ENCODE measurements at regions not wholly inside any gene's neighbourhood (a gene's known extent, or its start where the extent isn't known, plus 50 kb on each side); places are given as distances from the start of the nearest gene placed in this dataset.

DNA sequence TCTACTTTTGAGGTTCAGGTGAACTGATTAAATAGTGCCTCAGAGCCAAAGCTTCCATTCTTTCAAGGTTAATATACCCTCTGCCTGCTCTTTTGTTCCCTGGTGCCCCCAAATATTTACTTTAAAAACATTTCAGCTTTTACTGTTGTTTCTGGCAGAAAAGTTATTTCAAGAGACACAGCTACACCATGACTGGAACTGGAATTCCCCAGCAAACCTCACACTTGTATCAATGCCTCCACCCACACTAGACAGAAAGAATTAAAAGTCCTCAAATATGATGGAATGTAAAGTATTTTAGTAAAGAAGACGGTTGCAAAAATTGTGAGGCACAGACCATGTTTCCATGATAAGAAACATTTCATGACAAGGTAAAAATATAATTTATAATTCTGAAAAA is 720.2 kb upstream of the TYRP1 start:
- H3K27ac Mint-ChIP-seq = no peak overlapping the region
- no peaks in the 10 kb centered on the region for H3K27me3 Mint-ChIP-seq (ENCODE audit: low read depth)
- no peaks in the 10 kb centered on the region for H3K4me1 Mint-ChIP-seq (ENCODE audit: low read depth)
- H3K9me3 Mint-ChIP-seq = peaks cover 53% of the 10 kb centered on the region
- no peak for DNase-seq (ENCODE audit: low spot score)
- no peak overlapping the region for H3K4me3 Mint-ChIP-seq
- no peaks in the 10 kb centered on the region for H3K36me3 Mint-ChIP-seq (ENCODE audit: low read depth)

GRCh38 chr9:11973511-11973910 is 719.7 kb upstream of the TYRP1 start:
- Mint-ChIP-seq H3K4me1 (ENCODE audit: low read depth) (no peaks in the 10 kb centered on the region), H3K9me3 (peaks cover 56% of the 10 kb centered on the region)

DNA sequence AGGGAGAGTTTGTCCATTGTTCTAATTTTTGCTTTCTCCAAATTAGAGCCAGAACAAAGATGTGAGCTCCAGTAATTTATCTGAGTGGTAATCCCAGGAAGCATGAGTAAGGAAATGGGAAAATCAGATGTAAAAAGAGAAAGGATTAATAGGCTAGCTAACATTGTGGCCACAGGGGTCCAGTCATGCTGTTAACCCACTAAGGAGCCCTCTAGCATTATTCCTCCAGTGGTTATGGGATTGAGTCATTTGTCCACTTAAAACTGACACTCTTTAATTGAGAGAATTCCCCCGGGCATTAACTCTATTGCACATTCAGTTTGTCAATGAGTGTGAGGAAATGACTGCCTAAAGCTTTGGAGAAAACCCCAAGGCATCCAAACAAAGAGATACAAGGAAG is 700.3 kb upstream of the TYRP1 start:
- Mint-ChIP-seq H3K27me3 (ENCODE audit: low read depth) (no peaks in the 10 kb centered on the region), H3K4me3 (no peak overlapping the region), H3K36me3 (ENCODE audit: low read depth) (no peaks in the 10 kb centered on the region), H3K27ac (no peak overlapping the region), H3K4me1 (ENCODE audit: low read depth) (no peaks in the 10 kb centered on the region), H3K9me3 (peaks cover 42% of the 10 kb centered on the region)
- no peak for DNase-seq (ENCODE audit: low spot score)

More at GRCh38 chr9:11973511-11973910, 719.7 kb upstream of the TYRP1 start:
- Mint-ChIP-seq H3K4me3 (no peak overlapping the region), H3K27ac (no peak overlapping the region), H3K36me3 (ENCODE audit: low read depth) (no peaks in the 10 kb centered on the region), H3K27me3 (ENCODE audit: low read depth) (no peaks in the 10 kb centered on the region)
- no peak for DNase-seq (ENCODE audit: low spot score)

DNA sequence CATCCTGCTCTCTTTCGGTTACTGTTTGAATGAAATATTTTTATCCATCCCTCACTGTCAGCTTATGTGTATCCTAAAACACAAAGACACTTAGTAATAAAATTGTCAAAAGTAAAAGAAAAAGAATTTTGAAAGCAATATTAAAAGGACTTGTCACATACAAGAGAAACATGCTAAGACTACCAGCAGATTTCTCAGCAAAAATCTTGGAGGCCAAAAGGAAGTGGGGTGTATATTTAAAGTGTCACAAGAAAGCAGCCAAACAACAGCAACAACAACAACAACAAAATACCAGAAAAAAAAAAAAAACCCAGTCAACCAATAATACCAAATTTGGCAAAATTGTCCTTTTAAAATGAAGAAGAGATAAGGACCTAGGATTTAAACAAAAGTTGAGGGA is 678.7 kb upstream of the TYRP1 start:
- no peak for DNase-seq (ENCODE audit: low spot score)
- Mint-ChIP-seq H3K9me3 (peaks cover 55% of the 10 kb centered on the region), H3K36me3 (ENCODE audit: low read depth) (no peaks in the 10 kb centered on the region), H3K27me3 (ENCODE audit: low read depth) (no peaks in the 10 kb centered on the region), H3K27ac (no peak overlapping the region), H3K4me1 (ENCODE audit: low read depth) (no peaks in the 10 kb centered on the region), H3K4me3 (no peak overlapping the region)

GRCh38 chr9:12054235-12054634 is 639.0 kb upstream of the TYRP1 start:
- Mint-ChIP-seq H3K27me3 (ENCODE audit: low read depth) (no peaks in the 10 kb centered on the region), H3K9me3 (peaks cover 64% of the 10 kb centered on the region), H3K36me3 (ENCODE audit: low read depth) (no peaks in the 10 kb centered on the region), H3K4me1 (ENCODE audit: low read depth) (no peaks in the 10 kb centered on the region), H3K4me3 (no peak overlapping the region), H3K27ac (no peak overlapping the region)
- DNase-seq (ENCODE audit: low spot score) = no peak

- no peak overlapping the region for H3K27ac Mint-ChIP-seq
- H3K4me1 Mint-ChIP-seq (ENCODE audit: low read depth) = no peaks in the 10 kb centered on the region
- H3K27me3 Mint-ChIP-seq (ENCODE audit: low read depth) = no peaks in the 10 kb centered on the region
- H3K4me3 Mint-ChIP-seq = no peak overlapping the region
- peaks cover 71% of the 10 kb centered on the region for H3K9me3 Mint-ChIP-seq
- DNase-seq (ENCODE audit: low spot score) = no peak
- H3K36me3 Mint-ChIP-seq (ENCODE audit: low read depth) = no peaks in the 10 kb centered on the region
Measured at GRCh38 chr9:12056874-12057273, 636.3 kb upstream of the TYRP1 start.

- Mint-ChIP-seq H3K4me1 (ENCODE audit: low read depth) (no peaks in the 10 kb centered on the region), H3K36me3 (ENCODE audit: low read depth) (no peaks in the 10 kb centered on the region), H3K27me3 (ENCODE audit: low read depth) (no peaks in the 10 kb centered on the region), H3K9me3 (peaks cover 46% of the 10 kb centered on the region), H3K4me3 (no peak overlapping the region), H3K27ac (no peak overlapping the region)
- no peak for DNase-seq (ENCODE audit: low spot score)
Measured at GRCh38 chr9:12060067-12060466, 633.1 kb upstream of the TYRP1 start.

DNA sequence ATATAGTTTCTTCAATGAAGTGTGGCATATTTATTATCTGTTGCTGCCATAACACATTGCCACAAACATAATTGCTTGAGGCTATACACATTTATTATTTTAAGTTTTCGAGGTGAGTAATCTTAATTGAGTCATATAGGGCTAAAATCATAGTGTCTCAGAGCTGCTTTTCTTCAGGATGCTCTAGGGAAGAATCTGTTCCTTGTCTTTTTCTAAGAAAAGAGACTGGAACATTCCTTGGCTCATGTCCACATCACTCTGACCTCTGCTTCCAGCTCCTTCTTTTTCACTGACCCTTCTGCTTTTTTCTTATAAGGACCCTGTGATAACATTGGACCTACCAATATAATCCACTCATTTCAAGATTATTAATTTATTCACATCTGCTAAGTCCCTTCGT is 632.4 kb upstream of the TYRP1 start:
- H3K9me3 Mint-ChIP-seq = peaks cover 41% of the 10 kb centered on the region
- H3K27ac Mint-ChIP-seq = no peak overlapping the region
- H3K36me3 Mint-ChIP-seq (ENCODE audit: low read depth) = no peaks in the 10 kb centered on the region
- H3K4me1 Mint-ChIP-seq (ENCODE audit: low read depth) = no peaks in the 10 kb centered on the region
- DNase-seq (ENCODE audit: low spot score) = no peak
- no peaks in the 10 kb centered on the region for H3K27me3 Mint-ChIP-seq (ENCODE audit: low read depth)
- H3K4me3 Mint-ChIP-seq = no peak overlapping the region

DNA sequence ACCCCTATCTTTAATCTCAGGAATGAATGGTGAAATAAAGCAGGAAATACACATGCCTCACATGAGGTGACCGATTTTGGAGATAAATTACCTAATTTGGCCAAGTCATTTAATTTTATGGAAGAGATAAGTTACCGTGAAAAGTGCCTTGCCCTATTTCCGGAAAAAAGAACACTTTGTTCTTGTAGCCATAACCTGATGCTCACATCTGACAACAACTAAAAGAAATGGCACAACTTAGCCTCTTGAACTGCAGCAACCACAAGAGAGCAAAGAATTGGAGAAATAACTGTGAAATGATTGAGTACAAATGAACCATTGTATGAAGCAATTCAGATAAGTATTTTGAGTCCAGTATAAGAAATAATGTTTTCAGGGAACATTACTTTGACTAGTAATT is 628.1 kb upstream of the TYRP1 start:
- no peak overlapping the region for H3K27ac Mint-ChIP-seq
- H3K9me3 Mint-ChIP-seq = peaks cover 37% of the 10 kb centered on the region
- H3K36me3 Mint-ChIP-seq (ENCODE audit: low read depth) = no peaks in the 10 kb centered on the region
- no peak overlapping the region for H3K4me3 Mint-ChIP-seq
- DNase-seq (ENCODE audit: low spot score) = no peak
- no peaks in the 10 kb centered on the region for H3K27me3 Mint-ChIP-seq (ENCODE audit: low read depth)
- H3K4me1 Mint-ChIP-seq (ENCODE audit: low read depth) = no peaks in the 10 kb centered on the region

DNA sequence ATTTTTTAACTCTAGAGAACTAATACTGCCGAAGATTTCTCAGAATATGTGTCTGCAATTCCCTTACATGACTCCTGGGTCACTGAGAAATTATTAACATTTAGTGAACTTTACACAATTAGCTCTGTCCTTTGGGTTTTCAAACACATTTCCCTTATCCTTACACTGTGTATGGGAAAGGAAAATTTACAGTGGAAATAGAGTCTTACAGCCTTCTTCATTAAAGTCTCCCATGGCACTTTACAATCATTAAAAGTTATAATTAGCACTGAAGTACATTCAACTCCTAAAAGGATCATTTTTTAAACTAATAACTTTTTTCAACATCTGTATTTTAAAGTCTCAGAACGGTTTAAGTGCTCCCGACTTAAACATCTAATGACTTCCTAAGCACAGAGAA is 627.5 kb upstream of the TYRP1 start:
- DNase-seq (ENCODE audit: low spot score) = no peak
- no peaks in the 10 kb centered on the region for H3K27me3 Mint-ChIP-seq (ENCODE audit: low read depth)
- no peaks in the 10 kb centered on the region for H3K4me1 Mint-ChIP-seq (ENCODE audit: low read depth)
- no peak overlapping the region for H3K27ac Mint-ChIP-seq
- no peak overlapping the region for H3K4me3 Mint-ChIP-seq
- H3K36me3 Mint-ChIP-seq (ENCODE audit: low read depth) = no peaks in the 10 kb centered on the region
- peaks cover 31% of the 10 kb centered on the region for H3K9me3 Mint-ChIP-seq

GRCh38 chr9:12066455-12067035 is 626.6 kb upstream of the TYRP1 start:
- peaks cover 28% of the 10 kb centered on the region for H3K9me3 Mint-ChIP-seq
- no peak overlapping the region for H3K27ac Mint-ChIP-seq
- no peaks in the 10 kb centered on the region for H3K27me3 Mint-ChIP-seq (ENCODE audit: low read depth)
- no peak for DNase-seq (ENCODE audit: low spot score)
- H3K4me3 Mint-ChIP-seq = no peak overlapping the region
- H3K4me1 Mint-ChIP-seq (ENCODE audit: low read depth) = no peaks in the 10 kb centered on the region
- no peaks in the 10 kb centered on the region for H3K36me3 Mint-ChIP-seq (ENCODE audit: low read depth)

DNA sequence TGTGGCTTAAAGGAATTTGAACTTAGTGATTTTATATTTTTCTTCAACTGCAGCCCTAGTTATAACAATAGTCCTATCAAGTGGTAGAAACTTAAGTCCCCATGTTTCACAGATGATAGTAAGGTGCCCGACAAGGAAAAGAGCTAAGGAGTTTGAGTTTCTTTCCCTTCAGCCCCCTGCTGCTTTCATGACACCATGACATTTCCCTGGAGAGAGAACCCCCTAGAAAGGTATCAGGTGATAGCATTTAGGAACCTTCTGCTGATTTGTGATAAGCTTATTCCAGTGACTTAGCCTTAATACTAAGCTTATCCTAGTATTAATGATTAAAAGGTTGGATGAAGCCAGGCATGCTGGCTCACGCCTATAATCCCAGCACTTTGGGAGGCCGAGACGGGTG is 623.8 kb upstream of the TYRP1 start:
- H3K4me1 Mint-ChIP-seq (ENCODE audit: low read depth) = no peaks in the 10 kb centered on the region
- H3K27me3 Mint-ChIP-seq (ENCODE audit: low read depth) = no peaks in the 10 kb centered on the region
- H3K36me3 Mint-ChIP-seq (ENCODE audit: low read depth) = no peaks in the 10 kb centered on the region
- H3K4me3 Mint-ChIP-seq = no peak overlapping the region
- peaks cover 48% of the 10 kb centered on the region for H3K9me3 Mint-ChIP-seq
- no peak overlapping the region for H3K27ac Mint-ChIP-seq
- DNase-seq (ENCODE audit: low spot score) = no peak

DNA sequence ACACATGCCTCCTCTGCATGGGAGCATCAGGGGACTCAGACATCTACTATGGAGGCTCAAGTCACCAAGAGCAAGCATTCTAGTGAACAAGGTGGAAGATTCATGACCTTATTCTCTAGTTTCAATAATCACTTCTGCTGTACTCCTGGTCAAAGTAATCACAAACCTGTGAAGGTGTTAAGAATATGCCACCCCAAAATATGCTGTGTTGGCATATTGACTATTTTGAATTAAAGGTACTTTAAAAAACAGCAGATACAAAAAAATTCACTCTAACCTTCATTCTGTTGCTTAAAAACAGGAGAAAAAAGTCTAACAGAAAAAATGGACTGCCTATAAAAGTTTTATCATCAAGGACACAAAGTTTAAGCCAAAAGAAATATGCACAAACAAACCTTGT is 607.8 kb upstream of the TYRP1 start:
- no peak for DNase-seq (ENCODE audit: low spot score)
- peaks cover 64% of the 10 kb centered on the region for H3K9me3 Mint-ChIP-seq
- H3K27me3 Mint-ChIP-seq (ENCODE audit: low read depth) = no peaks in the 10 kb centered on the region
- no peaks in the 10 kb centered on the region for H3K4me1 Mint-ChIP-seq (ENCODE audit: low read depth)
- H3K27ac Mint-ChIP-seq = no peak overlapping the region
- H3K4me3 Mint-ChIP-seq = no peak overlapping the region
- H3K36me3 Mint-ChIP-seq (ENCODE audit: low read depth) = no peaks in the 10 kb centered on the region

DNA sequence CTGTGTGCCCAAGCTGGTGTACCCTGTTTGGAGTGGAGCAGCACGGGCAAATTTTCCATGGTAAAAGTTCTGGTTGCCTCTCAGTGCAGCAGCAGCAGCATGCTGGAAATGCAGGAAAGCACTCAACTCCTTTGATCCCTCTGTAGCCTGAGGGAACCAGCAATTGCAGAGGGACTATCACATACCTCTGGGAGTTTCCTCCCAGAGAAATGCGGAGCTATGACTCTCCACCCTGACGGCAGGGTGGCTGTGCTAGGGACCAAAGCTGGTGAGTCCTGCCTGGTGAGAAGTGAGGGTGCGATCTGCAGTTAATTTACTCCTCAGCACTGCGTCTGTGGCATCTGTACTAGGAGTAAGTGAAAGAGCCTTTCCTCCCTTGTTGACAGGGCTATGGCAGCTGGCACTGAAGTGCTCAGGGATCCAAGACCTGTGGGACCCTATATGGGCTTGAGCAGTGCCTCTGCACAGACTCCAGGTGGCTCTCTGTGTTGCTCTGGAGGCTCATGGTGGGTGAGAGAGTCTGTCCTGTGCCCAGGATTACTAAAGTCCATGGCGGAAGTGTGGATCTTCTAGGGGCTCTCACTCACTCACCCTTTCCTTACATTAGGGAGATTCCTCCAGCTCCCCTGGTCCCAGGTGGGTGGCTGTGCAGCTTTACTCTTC is 601.2 kb upstream of the TYRP1 start:
- H3K4me1 Mint-ChIP-seq (ENCODE audit: low read depth) = no peaks in the 10 kb centered on the region
- no peak overlapping the region for H3K4me3 Mint-ChIP-seq
- no peaks in the 10 kb centered on the region for H3K27me3 Mint-ChIP-seq (ENCODE audit: low read depth)
- no peak overlapping the region for H3K27ac Mint-ChIP-seq
- no peaks in the 10 kb centered on the region for H3K36me3 Mint-ChIP-seq (ENCODE audit: low read depth)
- DNase-seq (ENCODE audit: low spot score) = no peak
- peaks cover 73% of the 10 kb centered on the region for H3K9me3 Mint-ChIP-seq

DNA sequence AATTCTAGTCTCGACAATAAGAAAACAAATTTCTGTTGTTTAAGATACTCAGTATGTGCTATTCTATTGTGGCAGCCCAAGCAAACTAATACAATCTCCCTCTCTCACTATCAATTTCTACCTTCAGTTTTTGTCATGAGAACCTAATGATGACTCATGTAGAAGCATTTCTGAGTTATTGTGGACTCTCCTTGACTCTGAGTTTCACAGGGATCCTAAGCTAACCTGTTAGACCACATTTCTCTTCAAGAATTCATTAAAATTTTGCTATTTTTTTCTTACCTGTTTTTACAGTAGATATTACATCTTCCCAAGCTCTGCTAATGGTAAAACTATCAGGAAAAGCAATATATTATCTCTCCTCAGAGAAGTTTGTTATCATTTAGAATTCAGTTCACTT is 599.1 kb upstream of the TYRP1 start:
- Mint-ChIP-seq H3K27ac (no peak overlapping the region), H3K27me3 (ENCODE audit: low read depth) (no peaks in the 10 kb centered on the region), H3K36me3 (ENCODE audit: low read depth) (no peaks in the 10 kb centered on the region), H3K9me3 (peaks cover 61% of the 10 kb centered on the region), H3K4me3 (no peak overlapping the region), H3K4me1 (ENCODE audit: low read depth) (no peaks in the 10 kb centered on the region)
- no peak for DNase-seq (ENCODE audit: low spot score)
